HEK293T (cell line): ENCODE measurements at regions not wholly inside any gene's neighbourhood (a gene's known extent, or its start where the extent isn't known, plus 50 kb on each side); places are given as distances from the start of the nearest gene placed in this dataset.

Source experiments
- ARNT ChIP-seq: fragments of 450-650 bp; IDR thresholded peaks from 2 replicates; pipeline ENCODE4 v1.6.1; 2017; ENCODE audit warnings: mild to moderate bottlenecking
- CTBP1 ChIP-seq: fragments of 450-650 bp; IDR thresholded peaks from 2 replicates; pipeline ENCODE4 v1.6.1; 2016; ENCODE audit warnings: borderline replicate concordance
- ELF4 ChIP-seq: fragments of 450-650 bp; IDR thresholded peaks from 2 replicates; pipeline ENCODE4 v1.6.1; 2017; ENCODE audit warnings: antibody characterized with exemption
- FOXK2 ChIP-seq: fragments of 450-650 bp; IDR thresholded peaks from 2 replicates; pipeline ENCODE4 v1.6.1; 2016; ENCODE audit warnings: mild to moderate bottlenecking
- FOXM1 ChIP-seq: fragments of 450-650 bp; IDR thresholded peaks from 2 replicates; pipeline ENCODE4 v1.6.1; 2017; ENCODE audit warnings: mild to moderate bottlenecking, borderline replicate concordance
- HDGF ChIP-seq: fragments of 450-650 bp; IDR thresholded peaks from 2 replicates; pipeline ENCODE4 v1.6.1; 2017; ENCODE audit warnings: antibody characterized with exemption, borderline replicate concordance
- L3MBTL2 ChIP-seq: fragments of 450-650 bp; conservative IDR thresholded peaks from 2 replicates; pipeline ENCODE4 v1.6.1; 2016; ENCODE audit warnings: mild to moderate bottlenecking
- LEF1 ChIP-seq: fragments of 450-650 bp; IDR thresholded peaks from 2 replicates; pipeline ENCODE4 v1.6.1; 2017; ENCODE audit warnings: mild to moderate bottlenecking, borderline replicate concordance
- PKNOX1 ChIP-seq: fragments of 450-650 bp; IDR thresholded peaks from 2 replicates; pipeline ENCODE4 v1.6.1; 2016
- SUZ12 ChIP-seq: fragments of 450-650 bp; IDR thresholded peaks from 2 replicates; pipeline ENCODE4 v1.6.1; 2016; ENCODE audit warnings: mild to moderate bottlenecking
- TARDBP ChIP-seq: fragments of 450-650 bp; IDR thresholded peaks from 2 replicates; pipeline ENCODE4 v1.6.1; 2016
- ZNF384 ChIP-seq: fragments of 450-650 bp; IDR thresholded peaks from 2 replicates; pipeline ENCODE4 v1.6.1; 2016

- TF ChIP-seq PKNOX1, result no peak
- TF ChIP-seq ARNT, result no peak
- no peak for TF ChIP-seq LEF1
- TF ChIP-seq FOXM1, result no peak
- TF ChIP-seq TARDBP, result no peak
- no peak for TF ChIP-seq FOXK2
- no peak for TF ChIP-seq L3MBTL2
- no peak for TF ChIP-seq HDGF
- TF ChIP-seq CTBP1, result no peak
- no peak for TF ChIP-seq SUZ12
- no peak for TF ChIP-seq ELF4
- no peak for TF ChIP-seq ZNF384
Measured at GRCh38 chr9:91483835-91484234, 60.2 kb upstream of the NFIL3 start.
